Right ventricle myocardium inferior (tissue), 1 donor: ENCODE measurements at regions not wholly inside any gene's neighbourhood (a gene's known extent, or its start where the extent isn't known, plus 50 kb on each side); places are given as distances from the start of the nearest gene placed in this dataset.

Experiments used
- ATAC-seq: fragments of 200-7000 bp; cut with Tn5 transposase; one replicate; pipeline ENCODE4 v1.9.1; 2020; ENCODE audit warnings: mild to moderate bottlenecking, moderate library complexity
- DNase-seq: peaks from one replicate; pipeline ENCODE4 v3.0.0; 2021; ENCODE audit errors: missing footprints
- intact Hi-C: fragments of 100-400 bp; cut with DNase I; formaldehyde crosslinking; loops from one replicate; pipeline ENCODE4 v1.11.0; 2022
- donor health status: DM: no; HTN: yes; CAD: no; lungs with severe emphysema.

GRCh38 chr1:191648939-191649338, 509.3 kb upstream of the RGS18 start:
- intact Hi-C loops = no loop called here
- DNase-seq (no peak), ATAC-seq (no peak)

DNA sequence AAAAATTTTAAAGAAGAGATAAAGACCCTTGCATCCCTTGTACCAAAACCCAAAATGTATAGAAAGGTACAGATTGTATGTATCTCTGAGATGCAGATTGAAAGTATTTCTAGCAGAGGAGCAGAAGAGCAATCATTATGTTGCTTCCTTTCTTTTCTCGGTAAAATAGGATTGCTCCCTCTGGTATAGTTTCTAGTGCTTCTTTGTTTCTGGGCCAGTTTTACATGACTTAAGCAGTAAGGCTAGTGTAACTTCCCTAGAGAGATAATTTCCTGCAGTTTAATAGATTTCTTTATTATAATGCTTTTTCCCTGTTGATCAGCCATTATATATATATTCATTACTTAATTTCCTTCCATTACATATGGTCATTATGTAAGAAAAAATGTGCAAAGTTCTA, 496.2 kb upstream of the RGS18 start:
- no peak for DNase-seq
- ATAC-seq = no peak
- intact Hi-C loops = no loop called here

GRCh38 chr1:191662746-191663145, 495.5 kb upstream of the RGS18 start:
- intact Hi-C loops = no loop called here
- DNase-seq (no peak), ATAC-seq (no peak)

DNA sequence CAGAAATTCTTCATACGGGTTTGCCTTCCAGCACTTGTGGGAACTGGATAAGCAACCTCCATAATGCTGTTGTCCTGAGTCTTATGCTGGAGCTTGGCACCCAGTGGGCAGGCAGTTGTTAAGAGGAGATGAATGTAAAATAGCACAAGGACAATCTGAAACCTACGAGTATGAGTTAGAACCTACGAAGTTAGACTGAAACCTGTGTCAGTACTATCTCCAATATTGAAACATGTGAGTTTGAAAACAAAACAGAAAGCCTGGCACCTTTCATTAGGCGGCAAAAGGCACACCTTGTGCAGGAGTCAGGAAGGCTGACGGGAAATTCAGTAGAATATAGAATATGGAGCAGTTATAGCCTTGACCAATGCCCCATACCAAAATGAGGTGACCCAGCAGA, 489.7 kb upstream of the RGS18 start:
- DNase-seq (no peak), ATAC-seq (no peak)
- intact Hi-C loops = no loop called here

DNA sequence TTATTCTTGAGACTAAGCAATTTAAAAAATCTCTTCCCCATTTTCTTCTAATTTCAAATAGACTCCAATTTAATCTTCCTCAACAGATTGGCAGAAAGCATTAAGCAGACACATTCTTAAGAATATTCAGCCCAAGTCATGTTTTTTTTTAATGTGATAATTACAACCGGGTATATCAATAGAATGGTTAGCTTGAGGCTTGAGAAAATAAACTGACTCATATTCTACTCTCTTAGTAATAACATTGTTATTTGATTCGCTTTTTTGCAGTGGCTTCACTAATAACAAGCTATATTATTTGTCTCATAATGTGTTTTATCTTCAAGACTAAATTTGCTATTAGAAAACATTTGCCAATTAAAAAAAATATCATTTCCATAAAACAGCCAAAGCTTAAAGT, 488.6 kb upstream of the RGS18 start:
- no peak for ATAC-seq
- no peak for DNase-seq
- intact Hi-C loops = no loop called here

DNA sequence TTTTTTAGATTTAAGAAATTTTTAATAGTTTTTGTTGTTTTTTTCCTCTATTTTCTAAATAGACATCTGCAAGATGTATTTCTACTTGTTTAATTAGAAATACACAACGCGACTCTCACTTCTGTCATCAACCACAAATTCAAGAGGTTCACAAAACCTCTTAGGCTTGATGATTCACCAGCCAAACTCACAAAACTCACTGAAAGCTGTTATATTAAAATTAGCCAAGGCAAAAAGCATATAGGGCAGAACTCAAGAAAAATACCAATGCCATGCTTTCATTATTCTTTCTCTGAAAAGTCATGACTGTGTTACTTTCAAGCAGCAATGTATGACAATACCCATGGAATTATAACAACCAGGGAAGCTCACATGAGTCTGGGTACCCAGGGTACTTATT, 487.0 kb upstream of the RGS18 start:
- ATAC-seq = no peak
- intact Hi-C loops = no loop called here

GRCh38 chr1:191674626-191675179, 483.6 kb upstream of the RGS18 start:
- intact Hi-C loops = no loop called here
- no peak for DNase-seq
- ATAC-seq = no peak

More for the DNA sequence above, 487.0 kb upstream of the RGS18 start:
- DNase-seq = no peak

DNA sequence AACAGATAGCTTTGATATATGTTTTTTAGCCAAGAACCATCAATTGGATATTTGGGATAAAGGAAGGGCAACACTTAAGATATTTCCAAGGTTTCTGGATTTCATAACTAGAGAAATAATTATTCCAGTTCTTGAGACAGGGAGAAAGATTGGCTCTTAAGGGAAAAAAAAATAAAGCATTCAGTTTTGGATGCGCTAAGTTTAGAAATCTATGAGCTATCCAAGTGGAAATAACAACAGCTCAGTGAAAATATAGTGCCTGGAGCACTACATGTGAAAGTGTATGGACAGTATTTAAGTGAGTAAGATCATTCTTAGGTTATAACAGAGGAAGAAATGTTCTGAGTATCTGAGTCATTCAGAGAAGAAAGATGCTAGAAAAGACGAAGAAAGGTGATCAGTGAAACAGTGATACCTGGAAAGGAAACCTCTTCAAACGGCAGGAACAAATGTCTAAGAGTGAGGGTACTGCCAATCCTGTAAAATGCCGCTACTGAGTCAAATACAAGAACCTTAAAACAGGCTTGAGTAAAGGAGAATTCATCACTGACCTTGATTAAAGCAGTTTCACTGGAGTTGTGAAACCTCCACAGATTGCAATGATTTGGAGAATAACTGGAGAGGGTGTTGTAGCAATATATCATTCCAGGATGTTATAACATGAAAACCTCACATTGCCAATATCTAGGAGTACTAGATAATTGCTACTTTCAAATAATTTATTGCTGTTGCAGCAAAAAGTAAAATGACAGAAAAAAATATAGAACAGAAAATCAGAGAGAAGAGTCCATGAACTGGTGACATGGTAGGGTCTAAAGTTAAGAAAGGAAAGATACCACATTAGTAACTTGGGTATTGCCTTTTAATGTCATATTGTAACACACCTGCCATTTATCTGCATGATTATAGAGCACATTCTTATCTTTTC, 482.1 kb upstream of the RGS18 start:
- ATAC-seq = no peak
- intact Hi-C loops = no loop called here

GRCh38 chr1:191685669-191686068, 472.6 kb upstream of the RGS18 start:
- DNase-seq = no peak
- ATAC-seq = no peak
- intact Hi-C loops = no loop called here

More for the DNA sequence above, 482.1 kb upstream of the RGS18 start:
- DNase-seq = no peak

DNA sequence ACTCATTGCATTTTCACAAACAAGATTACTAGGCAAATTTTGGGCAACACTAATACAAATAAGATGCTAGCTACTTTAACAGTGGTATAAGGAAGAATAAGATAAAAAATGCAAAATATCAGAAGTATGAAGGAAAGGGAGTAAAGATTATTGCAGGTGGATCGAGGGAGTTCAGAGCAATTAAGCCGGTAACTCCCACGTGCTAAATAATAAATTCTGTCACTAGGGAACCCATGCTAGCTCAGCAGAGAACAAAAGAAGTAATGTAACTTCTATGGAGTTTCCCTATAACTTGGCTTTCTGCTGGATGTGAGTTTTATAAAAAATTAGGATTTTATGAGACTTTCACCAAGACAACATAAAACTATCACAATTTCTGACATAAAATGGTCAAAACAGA, 470.5 kb upstream of the RGS18 start:
- intact Hi-C loops = no loop called here
- DNase-seq = no peak
- ATAC-seq = no peak

- intact Hi-C loops = no loop called here
- DNase-seq (no peak), ATAC-seq (no peak)
These were observed 467.3 kb upstream of the RGS18 start for GRCh38 chr1:191690931-191691330.

DNA sequence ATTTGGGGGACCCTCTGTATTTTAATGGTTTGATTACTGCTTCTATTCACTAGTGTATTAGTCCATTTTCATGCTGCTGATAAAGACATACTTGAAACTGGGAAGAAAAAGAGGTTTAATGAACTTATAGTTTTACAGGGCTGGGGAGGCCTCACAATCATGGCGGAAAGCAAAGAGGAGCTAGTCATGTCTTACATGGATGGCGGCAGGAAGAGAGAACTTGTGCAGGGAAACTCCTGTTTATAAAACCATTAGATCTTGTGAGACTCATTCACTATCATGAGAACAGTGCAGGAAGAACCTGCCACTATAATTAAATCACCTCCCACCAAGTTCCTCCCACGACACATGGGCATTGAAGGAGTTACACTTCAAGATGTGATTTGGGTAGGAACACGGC, 464.5 kb upstream of the RGS18 start:
- intact Hi-C loops = no loop called here
- ATAC-seq = no peak

DNA sequence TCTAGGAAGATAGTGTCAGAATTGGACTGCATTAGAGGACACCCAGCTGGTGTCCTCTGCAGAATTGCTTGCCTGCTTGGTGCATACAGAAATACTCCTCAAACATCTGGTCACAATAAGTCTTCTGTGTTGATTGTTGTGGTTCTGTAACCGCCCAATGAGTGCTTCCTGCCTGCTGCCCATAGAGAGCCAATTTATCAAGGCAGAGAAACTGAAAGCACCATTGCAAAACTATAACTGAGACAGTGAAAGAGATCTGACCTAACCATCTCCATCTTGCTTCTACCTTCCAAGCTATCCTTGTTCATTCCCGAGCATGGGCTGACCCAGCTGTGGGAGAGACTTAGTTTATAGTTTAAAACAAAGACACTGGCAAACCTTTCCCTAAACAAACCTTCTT, 462.4 kb upstream of the RGS18 start:
- DNase-seq (no peak), ATAC-seq (peak; percentile 34)
- intact Hi-C loops = no loop called here

More for the DNA sequence above, 464.5 kb upstream of the RGS18 start:
- DNase-seq = no peak

DNA sequence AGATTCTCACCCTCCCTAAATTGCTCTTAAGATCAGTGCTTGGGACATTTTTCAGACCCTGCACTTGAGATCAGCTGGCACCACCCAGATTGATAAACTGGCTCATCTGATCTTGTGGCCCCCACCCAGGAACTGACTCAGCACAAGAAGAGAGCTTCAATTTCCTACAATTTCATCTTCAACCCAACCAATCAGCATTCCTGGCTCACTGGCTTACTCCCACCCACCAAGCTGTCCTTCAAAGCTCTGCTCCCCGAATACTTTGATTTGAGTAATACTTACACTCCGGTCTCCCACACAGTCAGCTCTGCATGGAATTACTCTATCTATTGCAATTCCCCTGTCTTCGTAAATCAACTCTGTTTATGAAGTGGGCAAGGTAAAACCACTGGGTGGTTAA, 461.9 kb upstream of the RGS18 start:
- intact Hi-C loops = no loop called here
- no peak for DNase-seq
- no peak for ATAC-seq

DNA sequence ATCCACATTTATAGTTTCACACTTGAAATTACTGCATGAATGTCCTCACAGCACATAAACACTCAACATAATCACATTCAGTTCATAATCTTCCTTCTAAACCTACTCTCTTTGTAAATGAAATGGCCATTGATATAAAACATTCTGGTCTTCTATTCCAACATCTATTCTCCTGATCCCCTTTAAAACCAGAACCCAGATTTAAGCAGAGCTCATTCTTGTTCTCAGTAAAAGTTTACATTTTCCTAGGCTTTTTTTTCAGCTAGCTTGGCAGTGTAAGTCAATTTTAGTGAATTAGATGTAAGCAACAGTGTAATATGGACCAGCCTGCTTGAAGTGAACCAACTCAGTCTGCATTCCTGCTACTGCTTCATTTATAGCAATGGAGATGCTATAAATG, 460.7 kb upstream of the RGS18 start:
- intact Hi-C loops = no loop called here
- ATAC-seq (no peak), DNase-seq (no peak)

DNA sequence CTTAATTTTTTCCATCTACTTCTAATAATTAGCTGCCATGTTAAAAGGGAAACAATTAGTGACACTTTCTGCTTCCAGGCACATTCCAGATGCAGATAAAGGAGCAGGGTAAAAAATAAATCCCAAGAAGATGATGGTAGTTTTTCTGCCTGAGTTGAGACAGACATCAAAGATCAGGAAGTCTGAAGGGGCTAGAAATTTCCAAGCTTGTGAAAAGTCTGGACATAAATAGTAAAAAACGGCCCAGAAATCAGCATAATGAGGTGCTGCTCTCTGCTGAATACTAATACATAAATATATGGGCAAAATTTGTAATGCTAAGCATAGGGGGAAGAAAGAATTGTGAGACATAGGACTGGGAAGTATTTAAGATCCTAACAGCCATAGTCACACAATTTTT, 460.0 kb upstream of the RGS18 start:
- DNase-seq (no peak), ATAC-seq (no peak)
- intact Hi-C loops = no loop called here

DNA sequence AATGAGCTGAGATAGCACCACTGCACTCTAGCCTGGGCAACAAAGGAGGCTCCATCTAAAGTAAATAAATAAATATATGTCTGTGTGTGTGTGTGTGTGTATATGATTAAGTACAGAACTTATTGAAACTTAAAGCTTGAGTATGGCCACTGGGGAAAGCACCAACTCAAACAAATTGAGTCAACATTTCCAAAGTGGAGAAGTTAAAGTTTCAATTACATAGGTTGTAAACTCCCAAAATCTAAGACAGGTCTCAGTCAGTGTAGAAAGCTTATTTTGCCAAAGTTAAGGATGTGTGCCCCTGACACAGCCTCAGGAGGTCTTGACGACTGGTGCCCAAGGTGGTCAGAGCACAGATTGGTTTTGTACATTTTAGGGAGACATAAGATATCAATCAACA, 458.9 kb upstream of the RGS18 start:
- DNase-seq = no peak
- intact Hi-C loops = no loop called here
- no peak for ATAC-seq

- DNase-seq (no peak), ATAC-seq (no peak)
- intact Hi-C loops = no loop called here
These were observed 457.3 kb upstream of the RGS18 start for GRCh38 chr1:191700922-191701321.

DNA sequence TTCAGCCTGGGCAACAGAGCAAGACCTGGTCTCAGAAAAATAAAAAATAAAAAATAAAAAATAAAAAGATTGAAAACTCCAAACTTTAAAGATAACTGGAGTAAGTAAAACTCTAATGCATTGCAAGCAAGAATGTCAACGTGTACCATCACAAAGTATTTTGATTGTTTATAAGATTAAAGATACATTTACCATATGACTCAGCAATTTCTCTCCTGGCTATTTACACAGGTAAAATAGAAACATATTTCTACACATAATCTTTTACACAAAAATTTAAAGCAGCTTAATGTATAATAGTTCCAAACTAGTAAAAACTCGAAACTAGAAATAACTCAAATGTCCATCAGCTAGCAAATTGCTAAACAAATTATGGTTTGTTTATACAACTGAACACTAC, 456.1 kb upstream of the RGS18 start:
- DNase-seq (no peak), ATAC-seq (no peak)
- intact Hi-C loops = no loop called here

DNA sequence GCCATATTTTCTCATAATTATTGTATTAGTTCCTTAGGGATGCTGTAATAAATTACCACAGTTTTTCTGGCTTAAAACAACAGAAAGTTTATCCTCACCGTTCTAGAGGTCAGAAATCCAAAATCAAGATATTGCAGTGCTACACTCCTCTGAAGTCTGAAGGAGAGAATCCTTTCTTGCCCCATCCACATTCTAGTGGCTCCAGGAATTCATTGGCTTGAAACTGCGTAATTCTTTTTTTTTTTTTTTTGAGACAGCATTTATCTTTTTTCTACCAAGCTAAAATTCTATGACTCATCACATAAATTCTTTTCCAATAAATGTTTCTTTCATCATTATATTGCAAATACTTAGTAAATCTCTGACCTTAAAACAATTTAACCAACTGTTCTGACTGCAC, 451.0 kb upstream of the RGS18 start:
- DNase-seq (no peak), ATAC-seq (no peak)
- intact Hi-C loops = no loop called here

DNA sequence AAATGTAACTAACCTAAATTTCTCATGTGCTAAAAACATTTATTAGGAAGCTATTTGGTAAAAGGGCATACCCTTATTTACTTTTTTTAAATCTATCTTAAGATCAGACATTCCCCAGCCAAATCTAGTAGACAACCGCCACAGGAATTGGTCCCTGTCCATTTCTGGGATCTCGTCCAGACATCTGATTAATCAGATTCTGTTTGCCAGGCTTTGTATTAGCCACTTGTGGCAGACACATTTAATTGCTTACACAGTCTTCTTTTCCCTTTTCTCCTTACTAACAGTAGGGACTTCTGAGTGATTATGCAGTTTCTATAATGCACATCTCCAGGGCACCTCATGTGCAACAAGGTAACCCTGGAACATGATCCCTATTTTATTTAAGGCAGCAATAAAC, 449.0 kb upstream of the RGS18 start:
- no peak for ATAC-seq
- DNase-seq = no peak
- intact Hi-C loops = no loop called here
